Type B pancreatic cell (in vitro differentiated cells): ENCODE measurements at regions not wholly inside any gene's neighbourhood (a gene's known extent, or its start where the extent isn't known, plus 50 kb on each side); places are given as distances from the start of the nearest gene placed in this dataset.

Experiments
- DNase-seq: peaks from one replicate; pipeline ENCODE4 v3.0.0; 2021; ENCODE audit warnings: mixed read lengths; ENCODE audit not compliant: unreplicated experiment; ENCODE audit errors: extremely low spot score
- H3K27ac Mint-ChIP-seq: 2 replicates; pipeline ENCODE4 v1.8.0; 2021; ENCODE audit warnings: mild to moderate bottlenecking, mixed read lengths
- H3K27me3 Mint-ChIP-seq: 2 replicates; pipeline ENCODE4 v1.8.0; 2021; ENCODE audit warnings: mixed read lengths
- H3K36me3 Mint-ChIP-seq: 2 replicates; pipeline ENCODE4 v1.8.0; 2021; ENCODE audit warnings: mixed read lengths
- H3K4me1 Mint-ChIP-seq: one replicate; pipeline ENCODE4 v1.8.0; 2021; ENCODE audit warnings: mixed read lengths; ENCODE audit not compliant: unreplicated experiment
- H3K4me3 Mint-ChIP-seq: 2 replicates; pipeline ENCODE4 v1.8.0; 2021; ENCODE audit warnings: mild to moderate bottlenecking, mixed read lengths
- H3K9me3 Mint-ChIP-seq: 2 replicates; pipeline ENCODE4 v1.8.0; 2021; ENCODE audit warnings: mixed read lengths
- CTCF ChIP-seq: fragments of 200-600 bp; sonication (generic); conservative IDR thresholded peaks from 2 replicates; pipeline ENCODE4 v1.5.0; 2021; ENCODE audit warnings: antibody characterized with exemption, mild to moderate bottlenecking

GRCh38 chr1:95924684-95925083 is 690.7 kb downstream of the RWDD3 start:
- Mint-ChIP-seq H3K36me3 (no peaks in the 10 kb centered on the region), H3K4me1 (no peaks in the 10 kb centered on the region), H3K27ac (no peak overlapping the region), H3K27me3 (no peaks in the 10 kb centered on the region), H3K4me3 (no peak overlapping the region), H3K9me3 (no peaks in the 10 kb centered on the region)
- no peak for TF ChIP-seq CTCF
- DNase-seq = no peak

- Mint-ChIP-seq H3K27me3 (no peaks in the 10 kb centered on the region), H3K36me3 (no peaks in the 10 kb centered on the region), H3K9me3 (no peaks in the 10 kb centered on the region), H3K27ac (no peak overlapping the region), H3K4me1 (no peaks in the 10 kb centered on the region), H3K4me3 (no peak overlapping the region)
- TF ChIP-seq CTCF = no peak
- no peak for DNase-seq
These were observed 692.3 kb downstream of the RWDD3 start for GRCh38 chr1:95926331-95926730.

GRCh38 chr1:95927061-95927460 is 693.1 kb downstream of the RWDD3 start:
- no peak for TF ChIP-seq CTCF
- no peak overlapping the region for H3K27ac Mint-ChIP-seq

GRCh38 chr1:95935719-95936118 is 701.7 kb downstream of the RWDD3 start:
- no peak overlapping the region for H3K4me3 Mint-ChIP-seq
- peaks cover 13% of the 10 kb centered on the region for H3K27me3 Mint-ChIP-seq
- H3K27ac Mint-ChIP-seq = no peak overlapping the region
- peaks cover 5% of the 10 kb centered on the region for H3K4me1 Mint-ChIP-seq
- no peak for TF ChIP-seq CTCF
- H3K36me3 Mint-ChIP-seq = no peaks in the 10 kb centered on the region
- no peak for DNase-seq
- peaks cover 4% of the 10 kb centered on the region for H3K9me3 Mint-ChIP-seq

More at GRCh38 chr1:95927061-95927460, 693.1 kb downstream of the RWDD3 start:
- Mint-ChIP-seq H3K27me3 (peaks cover 5% of the 10 kb centered on the region), H3K9me3 (no peaks in the 10 kb centered on the region), H3K36me3 (no peaks in the 10 kb centered on the region), H3K4me3 (no peak overlapping the region), H3K4me1 (no peaks in the 10 kb centered on the region)
- DNase-seq = no peak

- Mint-ChIP-seq H3K4me3 (no peak overlapping the region), H3K9me3 (no peaks in the 10 kb centered on the region), H3K27ac (no peak overlapping the region), H3K4me1 (no peaks in the 10 kb centered on the region), H3K36me3 (peaks cover 3% of the 10 kb centered on the region), H3K27me3 (peaks cover 3% of the 10 kb centered on the region)
- no peak for DNase-seq
- TF ChIP-seq CTCF = no peak
These were observed 707.2 kb downstream of the RWDD3 start for GRCh38 chr1:95941121-95941798.

GRCh38 chr1:95948023-95948422 is 714.0 kb downstream of the RWDD3 start:
- no peak for TF ChIP-seq CTCF
- no peaks in the 10 kb centered on the region for H3K36me3 Mint-ChIP-seq
- H3K9me3 Mint-ChIP-seq = no peaks in the 10 kb centered on the region
- H3K27ac Mint-ChIP-seq = no peak overlapping the region
- no peak for DNase-seq
- no peak overlapping the region for H3K4me3 Mint-ChIP-seq
- peaks cover 4% of the 10 kb centered on the region for H3K4me1 Mint-ChIP-seq
- no peaks in the 10 kb centered on the region for H3K27me3 Mint-ChIP-seq
